ENCODE measurements at regions not wholly inside any gene's neighbourhood (a gene's known extent, or its start where the extent isn't known, plus 50 kb on each side); places are given as distances from the start of the nearest gene placed in this dataset.
"Not testable (repeated sequence)": the region's sequence is repeated elsewhere in the genome, so short reads cannot be mapped to it uniquely, and the experiment has no call there.

DNA sequence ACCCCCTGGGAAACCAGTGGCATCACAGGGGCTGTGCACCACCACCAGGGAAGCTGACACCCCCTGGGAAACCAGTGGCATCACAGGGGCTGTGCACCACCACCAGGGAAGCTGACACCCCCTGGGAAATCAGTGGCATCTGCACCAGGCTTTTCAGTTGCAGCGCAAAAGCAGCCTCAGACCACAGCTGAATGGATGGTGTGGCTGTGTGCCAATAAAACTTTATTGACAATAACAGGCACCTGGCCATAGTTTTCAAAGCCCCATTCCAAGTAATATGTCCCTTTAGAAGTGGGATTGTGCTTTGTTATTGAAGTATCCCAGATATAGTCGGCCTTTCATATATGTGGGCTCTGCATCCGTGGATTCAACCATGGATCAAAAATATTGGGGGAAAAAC, 146.3 kb upstream of the HDAC4 start:
- not testable (repeated sequence) for H3K27ac ChIP-seq (ENCODE audit: low read depth, low read length)
- WGBS, 3 donors, result 91 to 96% (median 96%) methylated on average over 3 of the region's 3 CpGs

DNA sequence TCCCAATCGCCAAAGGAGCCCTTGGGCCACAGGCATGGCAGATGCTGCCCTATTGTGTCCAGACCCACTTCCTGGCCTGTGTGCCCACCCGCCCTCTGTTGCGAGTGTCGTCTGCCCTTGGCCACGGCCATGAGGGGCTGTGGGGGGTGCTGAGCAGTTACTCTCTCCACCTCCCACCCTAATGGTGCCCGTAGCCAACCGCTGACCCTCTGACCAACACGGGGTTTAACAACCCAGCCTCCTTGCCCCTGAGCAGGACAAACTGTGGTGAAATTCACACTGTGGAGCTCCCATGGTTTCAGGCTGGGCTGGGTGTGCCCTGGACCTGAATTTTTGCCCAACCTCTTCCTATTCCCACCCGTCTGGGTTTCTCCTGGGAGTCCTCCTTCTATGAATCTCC, 145.7 kb upstream of the HDAC4 start:
- 73 to 92% (median 88%) methylated on average over 9 of the region's 9 CpGs for WGBS, 3 donors
- no peak overlapping the region for H3K27ac ChIP-seq (ENCODE audit: low read depth, low read length)

DNA sequence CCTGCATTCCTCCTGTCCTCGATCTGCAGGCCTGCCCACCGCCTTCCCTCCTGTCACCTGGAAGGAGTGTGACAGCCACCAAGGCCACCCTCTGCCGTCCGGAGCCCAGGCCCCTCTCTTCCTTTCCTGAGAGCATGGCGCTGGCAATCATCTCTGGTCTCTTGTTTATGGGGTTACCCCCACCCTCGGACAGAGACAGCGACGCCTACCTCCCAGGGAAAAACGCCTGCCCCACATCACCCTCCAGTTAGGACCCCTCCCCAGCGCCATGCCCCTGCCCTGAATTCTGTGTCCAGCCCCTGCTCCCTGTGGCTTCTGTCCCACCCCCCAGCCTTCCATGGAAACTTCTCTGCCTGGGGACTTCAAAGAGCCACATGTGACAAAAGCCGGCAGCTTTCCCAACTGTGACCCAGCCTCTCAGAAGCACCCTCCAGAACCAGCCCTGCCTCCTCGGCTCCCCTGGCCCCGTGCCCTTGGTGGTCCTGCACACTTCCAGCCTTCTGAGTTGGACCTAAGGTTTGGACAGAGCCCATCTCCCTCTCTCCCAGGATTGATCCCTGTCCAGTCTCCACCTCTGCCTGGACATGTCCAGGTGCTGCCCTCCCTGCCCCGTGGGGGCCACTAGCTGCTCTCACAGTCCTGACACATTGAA, 145.0 kb upstream of the HDAC4 start:
- WGBS, 3 donors, result 55 to 93% (median 89%) methylated on average over 14 of the region's 14 CpGs

DNA sequence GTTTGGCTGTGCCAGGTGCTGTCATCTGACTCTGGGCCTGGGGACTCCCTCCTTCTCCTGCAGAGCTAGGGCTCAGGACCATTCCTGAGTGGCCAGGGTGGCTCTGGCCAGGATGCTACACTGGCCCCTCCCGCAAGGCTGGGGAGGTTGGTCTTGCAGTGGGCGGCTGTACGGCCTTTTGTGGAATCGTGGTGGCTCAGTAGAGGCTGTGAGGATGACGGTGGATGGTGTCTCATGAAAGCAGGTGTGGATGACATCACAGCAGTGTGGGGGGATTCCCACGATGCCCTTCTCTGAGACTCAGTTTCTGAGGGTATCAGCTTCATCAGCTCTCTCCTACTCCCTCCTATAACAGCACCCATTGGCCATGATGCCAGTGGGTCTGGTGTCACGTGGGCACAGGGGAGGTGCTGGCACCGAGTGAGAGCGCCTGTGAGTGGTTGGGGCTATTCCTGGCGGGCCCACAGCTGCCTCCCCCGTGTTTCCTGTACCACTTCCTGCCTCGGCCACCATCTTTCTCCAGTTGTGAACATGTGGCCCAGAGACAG, 144.2 kb upstream of the HDAC4 start:
- 61 to 78% (median 70%) methylated on average over 12 of the region's 12 CpGs for WGBS, 3 donors
- no peak overlapping the region for H3K27ac ChIP-seq (ENCODE audit: low read depth, low read length)

More for the DNA sequence above, 145.0 kb upstream of the HDAC4 start:
- H3K27ac ChIP-seq (ENCODE audit: low read depth, low read length), result no peak overlapping the region

DNA sequence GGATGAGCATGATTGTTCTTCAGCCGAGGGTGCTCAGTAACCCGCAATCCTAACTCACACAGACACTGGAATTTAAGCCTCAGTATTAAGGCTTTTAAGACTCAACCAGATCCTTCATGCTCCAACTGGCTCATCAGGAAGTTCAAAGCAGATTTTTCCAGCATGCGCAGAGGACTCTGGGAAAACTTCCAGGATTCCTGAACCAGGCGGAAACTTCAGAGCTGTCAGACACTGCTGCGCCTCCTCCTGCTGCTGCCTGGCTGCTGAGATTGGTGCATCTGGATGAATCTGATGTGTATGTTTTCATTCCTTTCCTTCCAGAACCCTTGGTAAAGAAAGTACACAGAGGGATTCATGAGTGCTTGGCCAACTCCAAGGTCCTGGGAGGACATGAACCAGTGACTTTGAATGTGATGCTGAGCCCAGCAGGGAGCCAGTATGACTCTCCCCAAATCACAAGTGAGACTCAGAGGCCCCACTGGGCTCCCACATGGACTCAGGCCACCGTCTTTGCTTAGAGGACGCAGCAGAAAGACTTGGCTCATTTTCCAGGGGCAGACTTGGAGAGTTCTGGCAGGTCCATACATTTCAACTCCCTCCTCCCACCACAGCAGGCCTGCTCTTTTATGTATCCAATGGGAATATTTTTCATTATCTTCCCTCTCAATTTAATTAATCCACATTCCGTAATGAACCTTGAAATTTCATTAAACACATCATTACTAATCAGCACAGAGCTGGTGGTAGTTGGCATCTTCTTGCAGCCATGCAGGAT, 143.5 kb upstream of the HDAC4 start:
- whole genome bisulfite sequencing, 3 donors, result 56 to 73% (median 62%) methylated on average over 8 of the region's 8 CpGs
- no peak overlapping the region for H3K27ac ChIP-seq (ENCODE audit: low read depth, low read length)

DNA sequence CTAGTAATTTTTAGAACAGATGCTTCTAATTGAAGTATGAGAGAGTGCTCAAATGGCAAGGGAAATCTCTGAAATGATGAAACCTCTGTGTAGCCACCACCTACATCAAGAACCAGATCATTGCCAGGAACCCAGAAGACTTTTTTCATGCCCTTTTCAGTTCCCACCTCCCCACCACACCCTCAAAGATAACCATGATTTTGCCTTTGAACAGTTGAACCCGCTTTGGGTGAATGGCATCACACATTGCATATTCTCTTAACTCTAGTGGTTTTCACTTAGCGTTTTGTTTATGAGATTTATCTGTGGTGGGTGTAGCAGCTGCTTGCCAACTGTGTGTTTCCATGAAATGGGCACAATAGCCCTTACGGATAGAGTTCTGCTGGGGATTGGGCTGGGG, 142.9 kb upstream of the HDAC4 start:
- H3K27ac ChIP-seq (ENCODE audit: low read depth, low read length), result no peak overlapping the region
- WGBS, 3 donors, result 77 to 86% (median 86%) methylated on average over 3 of the region's 3 CpGs

DNA sequence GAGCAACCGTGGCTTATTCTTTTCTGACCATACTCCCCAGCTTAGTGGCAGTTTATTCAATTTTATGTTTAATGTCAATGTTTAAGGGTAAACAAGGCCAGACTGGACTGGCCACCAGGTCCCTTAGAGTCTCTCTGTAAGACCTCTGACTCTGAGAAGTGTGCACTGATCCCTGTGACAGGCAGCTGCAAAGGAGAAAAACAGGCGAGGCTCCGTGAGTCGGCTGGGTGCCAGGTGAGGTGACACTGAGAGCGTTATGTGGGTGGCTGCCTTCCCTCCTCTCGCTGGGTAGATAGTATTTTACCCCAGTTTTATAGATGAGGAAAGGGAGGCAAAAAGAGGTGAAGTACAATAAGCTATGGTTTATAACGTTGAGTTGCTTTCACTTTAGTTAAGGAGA, 139.4 kb upstream of the HDAC4 start:
- WGBS, 3 donors, result 55 to 84% (median 78%) methylated on average over 7 of the region's 7 CpGs

DNA sequence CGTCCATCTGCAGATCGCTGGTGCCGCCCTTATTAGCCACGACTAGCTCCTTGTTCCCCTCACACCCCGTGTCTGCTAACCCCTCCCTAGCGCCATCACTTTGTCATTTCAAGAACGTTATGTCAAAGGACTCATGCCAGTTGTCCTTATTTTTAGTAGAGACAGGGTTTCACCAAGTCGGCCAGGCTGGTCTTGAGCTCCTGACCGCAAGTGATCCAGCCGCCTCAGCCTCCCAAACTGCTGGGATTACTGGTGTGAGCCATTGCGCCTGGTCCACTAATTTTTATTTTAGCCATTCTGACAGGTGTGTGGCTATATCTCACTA, 138.9 kb upstream of the HDAC4 start:
- H3K27ac ChIP-seq (ENCODE audit: low read depth, low read length), result no peak overlapping the region
- WGBS, 3 donors, result 68 to 86% (median 81%) methylated on average over 11 of the region's 11 CpGs

More for the DNA sequence above, 139.4 kb upstream of the HDAC4 start:
- H3K27ac ChIP-seq (ENCODE audit: low read depth, low read length), result no peak overlapping the region

DNA sequence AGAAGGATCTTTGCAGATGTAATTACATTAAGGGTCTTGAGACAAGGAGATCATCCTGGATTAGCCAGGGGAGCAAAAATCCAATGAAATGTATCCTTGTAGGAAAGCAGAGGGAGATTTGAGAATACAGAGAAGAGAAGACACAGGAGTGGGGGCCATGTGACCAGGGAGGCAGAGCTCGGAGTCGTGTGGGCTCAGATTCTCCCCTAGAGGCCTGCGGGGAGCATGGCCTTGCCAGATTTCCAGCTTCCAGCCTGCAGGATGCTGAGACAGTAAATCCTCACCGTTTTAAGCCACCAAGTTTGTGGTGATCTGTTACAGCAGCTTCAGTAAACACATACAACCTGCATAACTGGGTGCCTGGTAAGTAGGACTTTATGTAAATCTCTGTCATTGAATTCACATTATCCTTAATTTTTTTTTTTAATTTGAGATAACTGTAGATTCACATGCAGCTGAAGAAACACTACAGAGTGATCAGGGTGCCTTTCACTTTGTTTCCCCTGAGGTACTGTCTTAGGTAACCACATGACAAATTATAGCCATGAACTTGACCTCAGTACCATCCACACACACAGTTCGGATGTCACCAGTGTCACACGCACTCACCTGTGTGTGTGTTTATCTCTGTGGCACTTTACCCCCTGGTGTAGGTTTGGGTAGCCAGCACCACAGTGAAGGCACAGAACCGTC, 138.4 kb upstream of the HDAC4 start:
- 57 to 74% (median 69%) methylated on average over 7 of the region's 7 CpGs for WGBS, 3 donors
- H3K27ac ChIP-seq (ENCODE audit: low read depth, low read length), result no peak overlapping the region

DNA sequence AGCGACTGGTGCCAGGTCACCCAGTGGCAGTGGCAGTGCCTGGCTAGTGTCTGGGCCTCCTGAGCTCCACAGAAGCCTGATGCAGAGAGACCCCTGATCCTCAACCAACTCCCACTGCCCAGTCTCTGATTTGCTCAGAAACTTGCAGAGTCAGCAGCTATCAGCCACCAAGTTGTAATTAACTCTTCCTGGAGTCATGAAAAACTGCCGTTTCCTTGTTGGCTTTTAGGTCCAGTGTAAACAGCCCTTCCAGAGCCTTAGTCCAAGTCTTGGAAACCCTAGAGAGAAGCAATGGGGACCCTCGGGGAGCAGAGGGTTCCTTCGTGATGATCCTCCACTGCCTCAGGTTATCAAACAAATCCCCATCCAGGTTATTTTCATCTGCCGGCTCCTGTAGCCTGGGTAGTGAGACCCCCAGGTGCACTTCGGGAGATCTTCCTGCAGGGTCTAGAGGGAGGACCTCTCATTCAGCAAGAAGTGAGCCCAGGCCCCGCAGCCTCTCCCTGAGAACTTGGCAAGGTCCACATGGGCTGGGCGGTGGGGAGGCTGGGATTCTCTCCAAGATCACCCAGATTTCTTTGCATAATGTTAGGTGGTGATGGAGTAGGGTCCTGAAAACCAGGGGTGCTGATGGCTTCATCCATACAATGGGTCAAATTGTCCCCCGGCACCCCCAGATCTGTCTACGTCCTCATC, 137.7 kb upstream of the HDAC4 start:
- no peak overlapping the region for H3K27ac ChIP-seq (ENCODE audit: low read depth, low read length)
- 71 to 81% (median 80%) methylated on average over 10 of the region's 10 CpGs for WGBS, 3 donors

DNA sequence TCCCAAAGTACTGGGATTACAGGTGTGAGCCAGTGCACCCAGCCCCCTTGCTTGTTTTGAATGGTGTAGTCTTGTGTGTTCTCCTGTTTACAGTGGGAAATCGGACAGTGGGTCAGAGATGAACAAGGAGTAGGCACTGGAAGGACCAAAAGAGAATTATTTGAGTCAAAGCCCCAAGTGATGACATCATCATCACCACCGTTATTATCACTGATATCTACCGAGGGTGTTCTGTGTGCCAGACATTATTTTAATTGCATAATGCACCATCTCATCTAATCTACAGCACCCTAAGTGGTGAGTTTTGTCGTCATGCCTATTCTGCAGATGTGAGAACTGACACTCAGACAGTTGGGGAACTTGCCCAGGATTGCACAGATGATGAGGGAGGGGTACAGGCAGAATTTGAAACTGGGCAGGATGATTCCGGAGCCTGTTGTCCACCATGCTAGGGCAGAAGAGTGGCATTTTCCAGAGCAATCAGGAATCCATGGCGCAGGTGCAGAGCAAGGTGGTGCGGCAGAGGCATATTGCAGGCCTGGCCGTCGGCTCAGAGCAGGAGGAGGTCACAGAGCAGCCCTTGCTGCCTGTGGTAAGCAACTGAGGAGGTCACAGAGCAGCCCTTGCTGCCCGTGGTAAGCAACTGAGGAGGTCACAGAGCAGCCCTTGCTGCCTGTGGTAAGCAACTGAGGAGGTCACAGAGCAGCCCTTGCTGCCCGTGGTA, 137.0 kb upstream of the HDAC4 start:
- H3K27ac ChIP-seq (ENCODE audit: low read depth, low read length), result no peak overlapping the region
- 72 to 82% (median 82%) methylated on average over 11 of the region's 11 CpGs for WGBS, 3 donors

DNA sequence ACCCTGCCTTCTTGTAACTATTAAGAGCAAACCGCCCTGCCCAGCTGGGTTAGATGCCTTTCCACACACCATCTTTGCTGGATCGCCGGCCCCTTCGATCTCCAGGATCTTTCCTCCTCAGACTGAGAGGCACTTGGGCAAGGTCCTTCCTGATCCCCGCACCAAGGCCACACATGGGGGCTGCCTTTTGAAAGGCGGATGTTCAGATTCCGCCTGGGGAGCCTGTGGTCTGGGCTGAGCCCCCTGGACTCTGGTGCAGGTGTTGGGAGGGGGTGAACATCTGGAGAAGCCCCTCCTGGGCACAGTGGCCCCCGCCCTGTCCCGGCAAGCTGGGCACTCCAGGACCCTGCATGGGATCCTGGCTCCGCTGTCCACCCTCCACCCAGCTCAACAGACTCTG, 135.4 kb upstream of the HDAC4 start:
- WGBS, 3 donors, result 92 to 96% (median 95%) methylated on average over 10 of the region's 10 CpGs
- no peak overlapping the region for H3K27ac ChIP-seq (ENCODE audit: low read depth, low read length)

DNA sequence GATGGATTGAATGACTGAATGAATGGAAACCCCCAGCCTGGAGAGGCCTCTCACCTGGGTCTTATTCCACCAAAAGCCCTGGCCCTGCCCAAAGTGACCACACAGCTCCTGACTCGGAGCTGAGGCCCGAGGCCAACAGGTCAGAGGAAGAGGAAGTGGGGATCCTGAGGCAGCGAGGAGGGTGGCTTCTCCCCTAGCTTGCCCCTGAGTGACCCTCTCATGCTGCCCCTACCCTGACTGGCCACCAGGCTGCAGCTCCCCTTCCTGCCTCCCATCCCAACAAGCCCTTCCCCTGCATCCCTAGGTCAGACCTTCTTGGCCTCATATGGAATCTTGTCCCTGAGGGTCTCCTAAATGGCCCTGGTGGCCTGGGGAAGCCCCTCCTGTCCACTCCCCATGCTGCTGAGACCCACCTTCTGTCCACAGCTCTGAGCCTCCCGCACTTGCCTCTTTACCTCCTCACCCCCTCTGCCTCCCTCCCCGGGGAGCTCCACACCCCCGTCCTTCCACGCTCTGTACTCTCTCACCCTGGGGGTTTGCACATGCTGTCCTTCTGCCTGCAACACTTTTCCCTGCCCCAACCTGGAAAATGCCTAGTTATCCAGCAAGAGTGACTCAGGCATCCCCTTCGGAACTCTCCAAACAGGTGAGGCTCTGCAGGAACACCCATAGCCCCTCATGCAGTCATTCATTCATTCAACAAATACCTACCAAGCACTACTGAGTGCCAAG, 134.8 kb upstream of the HDAC4 start:
- WGBS, 3 donors, result 74 to 86% (median 75%) methylated on average over 8 of the region's 8 CpGs
- no peak overlapping the region for H3K27ac ChIP-seq (ENCODE audit: low read depth, low read length)

DNA sequence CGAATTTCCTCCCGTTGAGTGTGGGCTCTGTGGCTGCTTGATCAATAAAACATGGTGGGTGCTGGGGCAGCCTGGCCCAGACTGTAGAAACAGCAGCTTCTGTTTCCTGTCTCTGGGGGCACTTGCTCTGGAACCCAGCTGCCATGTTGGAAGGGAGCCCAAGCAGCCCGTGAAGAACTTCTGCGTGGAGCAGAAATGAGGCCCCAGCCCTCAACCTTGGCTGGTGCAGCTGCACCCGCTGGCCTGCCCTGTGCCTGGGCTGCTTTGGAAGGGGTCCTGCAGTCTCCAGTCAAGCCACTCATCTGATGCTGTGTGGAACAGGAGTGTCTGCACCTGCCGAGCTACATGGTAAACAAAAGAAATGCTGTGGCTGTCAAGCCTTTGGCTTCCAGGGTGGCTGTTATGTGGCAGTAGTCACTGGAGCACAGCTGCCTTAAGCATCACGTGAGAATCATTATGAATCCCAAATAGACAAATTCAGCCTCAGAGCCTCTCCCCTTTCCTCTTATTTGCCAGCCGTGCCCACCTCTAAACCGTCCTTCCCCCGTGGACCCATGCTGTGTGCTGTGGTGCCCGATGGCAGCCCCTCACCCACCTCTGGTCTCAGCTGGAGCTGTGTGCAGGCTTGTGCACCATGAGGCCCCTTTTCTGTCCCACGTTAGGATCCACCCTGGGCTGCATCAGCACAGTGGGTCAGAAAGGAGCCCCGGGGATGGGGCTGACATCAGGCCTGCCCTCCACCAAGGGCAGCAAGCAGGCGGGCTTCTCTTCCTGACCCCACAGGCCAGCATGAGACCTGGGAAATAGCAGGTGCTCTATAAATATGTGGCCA, 134.0 kb upstream of the HDAC4 start:
- H3K27ac ChIP-seq (ENCODE audit: low read depth, low read length), result no peak overlapping the region
- WGBS, 3 donors, result 81 to 92% (median 91%) methylated on average over 14 of the region's 14 CpGs

DNA sequence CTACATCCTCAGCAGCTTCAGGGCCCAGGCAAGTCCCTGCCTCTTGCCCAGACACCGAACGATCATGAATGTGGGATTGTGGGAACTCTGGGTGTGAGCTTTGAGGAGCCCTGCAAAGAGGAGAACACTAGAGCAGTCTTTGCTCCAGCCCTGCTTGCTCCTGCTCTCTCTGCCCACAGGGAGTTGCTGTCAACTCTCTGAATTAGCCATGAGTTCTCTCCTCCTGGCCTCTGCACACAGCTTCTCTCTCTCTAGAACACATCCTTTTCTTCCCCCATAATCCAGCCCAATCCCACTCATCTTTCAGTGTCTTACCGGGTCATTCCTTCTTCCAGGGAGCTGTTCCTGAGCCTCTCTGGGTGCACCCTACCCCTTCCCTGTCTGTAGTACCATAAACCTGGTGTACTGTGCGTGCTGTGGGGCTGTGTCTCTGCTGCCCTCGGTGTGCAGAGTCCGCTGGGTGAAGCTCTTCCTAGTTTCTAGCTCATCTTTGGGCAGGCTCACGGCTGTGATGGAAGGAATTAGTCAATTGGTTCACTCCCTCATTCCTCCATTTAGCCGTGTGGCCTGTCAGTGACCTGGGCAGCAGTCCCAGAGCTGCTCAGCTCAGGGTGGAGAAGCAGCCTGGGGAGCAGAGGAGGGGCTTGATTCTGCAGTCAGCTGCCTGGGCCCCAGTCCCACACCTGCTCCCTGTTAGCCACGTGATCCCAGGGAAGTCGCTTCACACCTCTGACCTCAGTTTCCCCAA, 132.9 kb upstream of the HDAC4 start:
- H3K27ac ChIP-seq (ENCODE audit: low read depth, low read length), result no peak overlapping the region
- WGBS, 3 donors, result 52 to 68% (median 59%) methylated on average over 10 of the region's 10 CpGs

DNA sequence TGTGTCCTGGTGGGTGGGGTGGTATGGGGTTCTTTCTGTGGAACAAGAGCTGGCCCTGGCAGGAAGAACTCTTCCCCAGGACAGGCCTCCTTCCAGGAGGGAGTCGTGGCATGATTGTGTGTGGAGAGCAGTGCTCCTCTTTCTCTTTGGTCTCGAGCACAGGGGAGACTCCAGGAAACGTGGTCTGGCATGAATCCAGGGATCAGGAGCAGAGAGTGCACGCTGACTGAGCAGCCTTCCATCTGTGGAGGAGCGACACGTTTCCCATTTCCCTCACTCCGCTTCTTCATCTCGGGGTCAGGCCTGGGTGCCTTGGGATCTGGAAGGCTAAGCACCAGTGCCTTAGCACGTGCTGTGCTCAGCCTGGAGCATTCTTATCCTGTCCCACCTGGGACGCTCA, 132.0 kb upstream of the HDAC4 start:
- 25 to 37% (median 36%) methylated on average over 9 to 10 of the region's 10 CpGs for WGBS, 3 donors
- no peak overlapping the region for H3K27ac ChIP-seq (ENCODE audit: low read depth, low read length)
